Endodermal cell (in vitro differentiated cells): ENCODE measurements at regions not wholly inside any gene's neighbourhood (a gene's known extent, or its start where the extent isn't known, plus 50 kb on each side); places are given as distances from the start of the nearest gene placed in this dataset.

Experiments
- DNase-seq: peaks from one replicate; pipeline ENCODE4 v3.0.0-alpha.2; 2017
- H3K27ac ChIP-seq: 2 replicates; pipeline ENCODE4 v1.5.1; 2013; ENCODE audit warnings: mild to moderate bottlenecking, low read depth, low read length, moderate library complexity
- H3K27me3 ChIP-seq: 2 replicates; pipeline ENCODE4 v1.6.1; 2013; ENCODE audit warnings: mild to moderate bottlenecking, low read length, moderate library complexity; ENCODE audit not compliant: insufficient read depth, control insufficient read depth, poor library complexity, severe bottlenecking
- H3K36me3 ChIP-seq: 2 replicates; pipeline ENCODE4 v1.7.0; 2013; ENCODE audit warnings: mild to moderate bottlenecking, low read length, moderate library complexity; ENCODE audit not compliant: control insufficient read depth, insufficient read depth
- H3K4me1 ChIP-seq: one replicate; pipeline ENCODE4 v1.7.0; 2013; ENCODE audit warnings: low read length; ENCODE audit not compliant: control insufficient read depth, insufficient read depth
- H3K4me3 ChIP-seq: 2 replicates; pipeline ENCODE4 v1.5.1; 2013; ENCODE audit warnings: mild to moderate bottlenecking, low read length, moderate library complexity
- H3K9ac ChIP-seq: 2 replicates; pipeline ENCODE4 v1.6.1; 2013; ENCODE audit warnings: mild to moderate bottlenecking, low read length, moderate library complexity; ENCODE audit not compliant: poor library complexity, severe bottlenecking; ENCODE audit errors: extremely low read depth
- H3K9me3 ChIP-seq: 2 replicates; pipeline ENCODE4 v1.6.1; 2013; ENCODE audit warnings: mild to moderate bottlenecking, low read length, moderate library complexity; ENCODE audit not compliant: control insufficient read depth
- H3K27ac Mint-ChIP-seq: 2 replicates; pipeline ENCODE4 v1.8.0; 2020; ENCODE audit warnings: mixed read lengths
- H3K27me3 Mint-ChIP-seq: 2 replicates; pipeline ENCODE4 v1.8.0; 2021; ENCODE audit warnings: mild to moderate bottlenecking, mixed read lengths; ENCODE audit not compliant: insufficient read depth
- H3K36me3 Mint-ChIP-seq: 2 replicates; pipeline ENCODE4 v1.8.0; 2020; ENCODE audit warnings: low read depth, mixed read lengths
- H3K4me1 Mint-ChIP-seq: 2 replicates; pipeline ENCODE4 v1.8.0; 2020; ENCODE audit warnings: mixed read lengths
- H3K4me3 Mint-ChIP-seq: 2 replicates; pipeline ENCODE4 v1.8.0; 2020; ENCODE audit warnings: mild to moderate bottlenecking, moderate library complexity, mixed read lengths
- H3K9me3 Mint-ChIP-seq: 2 replicates; pipeline ENCODE4 v1.8.0; 2020; ENCODE audit warnings: mild to moderate bottlenecking, mixed read lengths
- CTCF ChIP-seq: fragments of 200-600 bp; sonication (generic); conservative IDR thresholded peaks from 2 replicates; pipeline ENCODE4 v1.5.0; 2021; ENCODE audit warnings: antibody characterized with exemption, mild to moderate bottlenecking
- WGBS, 2 experiments: methylation state at CpG; one replicate each; pipeline versions ENCODE4 v1.1.5 to v1.1.7; 2013; ENCODE audit warnings: missing lambda C conversion rate in 2 of 2, mixed read lengths in 1 of 2; ENCODE audit not compliant: insufficient coverage in 1 of 2, insufficient read length in 1 of 2; 5-methylcytosine and 5-hydroxymethylcytosine counted together

GRCh38 chrX:14267216-14267615 is 237.5 kb upstream of the GEMIN8 start:
- Histone ChIP-seq H3K27me3 (no peaks in the 10 kb centered on the region), H3K9me3 (no peaks in the 10 kb centered on the region), H3K4me1 (no peaks in the 10 kb centered on the region), H3K4me3 (no peak overlapping the region), H3K36me3 (no peaks in the 10 kb centered on the region), H3K9ac (no peak overlapping the region), H3K27ac (no peak overlapping the region)
- DNase-seq, result no peak
- Mint-ChIP-seq H3K4me3 (no peak overlapping the region), H3K9me3 (peaks cover 52% of the 10 kb centered on the region), H3K27me3 (no peaks in the 10 kb centered on the region), H3K27ac (no peak overlapping the region), H3K36me3 (no peaks in the 10 kb centered on the region), H3K4me1 (no peaks in the 10 kb centered on the region)
- no peak for TF ChIP-seq CTCF

DNA sequence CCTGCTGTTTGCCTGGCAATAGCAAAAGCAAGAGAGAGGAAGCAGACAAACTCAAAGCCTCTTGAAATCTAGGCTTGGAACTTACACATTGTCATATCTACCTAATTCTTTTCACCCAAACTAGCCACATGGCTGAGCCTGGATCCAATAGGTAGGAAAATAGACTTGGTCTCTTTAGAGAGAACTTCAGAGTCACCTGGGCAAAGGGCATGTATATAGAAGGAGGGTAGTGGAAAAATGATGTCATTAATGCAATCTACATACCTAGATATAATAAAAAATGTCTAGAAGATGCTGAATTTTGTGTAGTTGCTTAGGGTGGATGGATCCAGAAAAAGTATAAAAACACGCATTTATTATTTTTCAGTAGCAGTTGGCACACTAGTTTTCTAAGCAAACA is 237.0 kb upstream of the GEMIN8 start:
- H3K4me1 Mint-ChIP-seq, result no peaks in the 10 kb centered on the region
- DNase-seq, result no peak
- peaks cover 49% of the 10 kb centered on the region for H3K9me3 Mint-ChIP-seq
- no peak overlapping the region for H3K9ac ChIP-seq
- no peaks in the 10 kb centered on the region for H3K9me3 ChIP-seq
- H3K4me3 Mint-ChIP-seq, result no peak overlapping the region
- no peaks in the 10 kb centered on the region for H3K36me3 Mint-ChIP-seq
- no peaks in the 10 kb centered on the region for H3K36me3 ChIP-seq
- H3K4me3 ChIP-seq, result no peak overlapping the region
- H3K27me3 Mint-ChIP-seq, result no peaks in the 10 kb centered on the region
- H3K4me1 ChIP-seq, result no peaks in the 10 kb centered on the region
- no peak overlapping the region for H3K27ac Mint-ChIP-seq
- TF ChIP-seq CTCF, result no peak
- H3K27me3 ChIP-seq, result no peaks in the 10 kb centered on the region
- H3K27ac ChIP-seq, result no peak overlapping the region
- WGBS, 2 experiments, result no CpG with 5 or more reads among the region's 1 CpG

GRCh38 chrX:14243823-14244222 is 214.1 kb upstream of the GEMIN8 start:
- Mint-ChIP-seq H3K36me3 (no peaks in the 10 kb centered on the region), H3K27me3 (no peaks in the 10 kb centered on the region), H3K27ac (no peak overlapping the region), H3K4me1 (no peaks in the 10 kb centered on the region), H3K9me3 (peaks cover 43% of the 10 kb centered on the region), H3K4me3 (peak overlapping the region; percentile 21)
- no peaks in the 10 kb centered on the region for H3K9me3 ChIP-seq
- no peaks in the 10 kb centered on the region for H3K4me1 ChIP-seq
- no peak overlapping the region for H3K4me3 ChIP-seq
- no peak overlapping the region for H3K27ac ChIP-seq
- TF ChIP-seq CTCF, result peak; percentile 55
- H3K27me3 ChIP-seq, result peaks cover 7% of the 10 kb centered on the region
- H3K36me3 ChIP-seq, result no peaks in the 10 kb centered on the region
- WGBS, 2 experiments, result 96% methylated on average over 18 of the region's 33 CpGs; no CpG with 5 or more reads in 1 of the 2 experiments
- no peak overlapping the region for H3K9ac ChIP-seq
- DNase-seq, result peak; percentile 75
